NT2/D1 (cell line): ENCODE measurements at regions not wholly inside any gene's neighbourhood (a gene's known extent, or its start where the extent isn't known, plus 50 kb on each side); places are given as distances from the start of the nearest gene placed in this dataset.
A peak's percentile ranks its signal among the peaks of the same experiment; 100 is the strongest.

Source experiments
- DNase-seq: peaks from one replicate; pipeline ENCODE4 v3.0.0-alpha.2; 2011; ENCODE audit warnings: low read depth, low spot score
- H3K27me3 ChIP-seq: 2 replicates; pipeline ENCODE4 v1.6.0; 2011; ENCODE audit warnings: mild to moderate bottlenecking; ENCODE audit not compliant: insufficient read length, insufficient read depth
- H3K36me3 ChIP-seq: 2 replicates; pipeline ENCODE4 v1.6.1; 2011; ENCODE audit warnings: mild to moderate bottlenecking, low read length, mixed read lengths; ENCODE audit not compliant: insufficient read depth, insufficient read length
- H3K4me1 ChIP-seq: 2 replicates; pipeline ENCODE4 v1.5.1; 2011; ENCODE audit not compliant: insufficient read depth, insufficient read length
- H3K4me3 ChIP-seq: 2 replicates; pipeline ENCODE4 v1.5.1; 2011; ENCODE audit warnings: low read depth; ENCODE audit not compliant: insufficient read length
- H3K9ac ChIP-seq: 2 replicates; pipeline ENCODE4 v1.6.0; 2011; ENCODE audit warnings: low read depth; ENCODE audit not compliant: insufficient read length
- H3K9me3 ChIP-seq: 2 replicates; pipeline ENCODE4 v1.5.1; 2011; ENCODE audit warnings: mild to moderate bottlenecking, low read length; ENCODE audit not compliant: insufficient read depth
- SUZ12 ChIP-seq: IDR thresholded peaks from 2 replicates; pipeline ENCODE4 v1.6.1; 2011; ENCODE audit not compliant: insufficient read length, insufficient read depth; ENCODE audit errors: extremely low read depth
- YY1 ChIP-seq: IDR thresholded peaks from 2 replicates; pipeline ENCODE4 v1.6.1; 2011; ENCODE audit not compliant: insufficient read length, insufficient read depth
- ZNF274 ChIP-seq: IDR thresholded peaks from 2 replicates; pipeline ENCODE4 v1.6.1; 2011; ENCODE audit warnings: mild to moderate bottlenecking, low read depth, low read length

- Histone ChIP-seq H3K36me3 (no peaks in the 10 kb centered on the region), H3K27me3 (no peaks in the 10 kb centered on the region), H3K4me3 (no peak overlapping the region), H3K4me1 (peaks cover 6% of the 10 kb centered on the region), H3K9me3 (peaks cover 6% of the 10 kb centered on the region; the same call in 1 of the 2 replicates), H3K9ac (no peak overlapping the region)
- TF ChIP-seq ZNF274 (no peak), YY1 (no peak), SUZ12 (no peak)
- DNase-seq = no peak
Observed at GRCh38 chr12:124236625-124237031, 58.3 kb upstream of the RFLNA start.

DNA sequence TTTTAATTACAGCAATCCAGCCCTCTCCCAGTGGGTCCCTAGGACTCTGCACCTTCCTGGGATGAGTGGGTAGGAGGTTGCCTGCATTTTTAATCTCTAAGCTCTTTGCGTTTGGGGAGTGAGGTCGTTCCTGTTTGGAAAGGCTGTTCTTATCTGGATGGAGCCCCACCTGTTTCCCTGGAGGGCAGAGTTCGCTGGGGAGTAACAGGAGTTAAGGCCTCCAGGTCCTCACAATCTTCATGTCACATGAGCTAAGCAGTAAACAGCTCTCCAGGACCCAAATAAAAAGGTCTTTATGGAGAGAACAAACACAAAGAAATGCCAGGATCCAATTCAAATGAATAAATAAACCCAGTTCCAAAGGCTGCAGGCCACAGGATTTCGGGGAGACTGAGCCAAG, 56.0 kb upstream of the RFLNA start:
- no peak for DNase-seq
- Histone ChIP-seq H3K36me3 (no peaks in the 10 kb centered on the region), H3K9ac (no peak overlapping the region), H3K4me3 (no peak overlapping the region), H3K4me1 (no peaks in the 10 kb centered on the region), H3K9me3 (peaks cover 6% of the 10 kb centered on the region; the same call in 1 of the 2 replicates), H3K27me3 (no peaks in the 10 kb centered on the region)
- TF ChIP-seq YY1 (no peak), ZNF274 (no peak), SUZ12 (no peak)

DNA sequence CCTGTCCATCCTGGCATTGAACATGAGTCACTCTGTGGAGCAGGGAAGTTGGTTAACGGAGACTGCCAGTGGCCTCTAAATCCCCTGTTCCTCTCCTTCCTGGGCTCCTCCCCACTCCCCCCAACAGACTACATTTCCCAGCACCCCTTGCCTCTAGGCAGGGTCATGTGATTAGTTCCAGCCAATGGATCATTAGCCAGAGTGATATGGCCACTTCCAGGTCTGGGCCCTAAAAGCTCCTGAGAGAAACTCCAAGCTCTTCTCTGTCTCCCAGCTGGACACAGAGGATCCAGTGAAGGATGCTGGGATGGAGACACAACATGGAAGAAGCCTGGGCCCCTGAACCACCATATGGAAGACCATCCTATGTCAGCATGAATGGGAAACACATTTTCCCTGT, 54.4 kb upstream of the RFLNA start:
- peaks cover 6% of the 10 kb centered on the region; the same call in 1 of the 2 replicates for H3K9me3 ChIP-seq
- no peaks in the 10 kb centered on the region for H3K27me3 ChIP-seq
- H3K4me1 ChIP-seq = no peaks in the 10 kb centered on the region
- no peaks in the 10 kb centered on the region for H3K36me3 ChIP-seq
- H3K9ac ChIP-seq = no peak overlapping the region
- no peak for TF ChIP-seq ZNF274
- TF ChIP-seq YY1 = no peak
- TF ChIP-seq SUZ12 = no peak
- H3K4me3 ChIP-seq = no peak overlapping the region
- DNase-seq = peak; percentile 36

GRCh38 chr12:124241776-124242528, 52.9 kb upstream of the RFLNA start:
- H3K27me3 ChIP-seq = no peaks in the 10 kb centered on the region
- no peak for DNase-seq
- no peak for TF ChIP-seq ZNF274
- no peak for TF ChIP-seq SUZ12
- peaks cover 6% of the 10 kb centered on the region; the same call in 1 of the 2 replicates for H3K9me3 ChIP-seq
- H3K9ac ChIP-seq = no peak overlapping the region
- no peak overlapping the region for H3K4me3 ChIP-seq
- H3K36me3 ChIP-seq = no peaks in the 10 kb centered on the region
- no peaks in the 10 kb centered on the region for H3K4me1 ChIP-seq

DNA sequence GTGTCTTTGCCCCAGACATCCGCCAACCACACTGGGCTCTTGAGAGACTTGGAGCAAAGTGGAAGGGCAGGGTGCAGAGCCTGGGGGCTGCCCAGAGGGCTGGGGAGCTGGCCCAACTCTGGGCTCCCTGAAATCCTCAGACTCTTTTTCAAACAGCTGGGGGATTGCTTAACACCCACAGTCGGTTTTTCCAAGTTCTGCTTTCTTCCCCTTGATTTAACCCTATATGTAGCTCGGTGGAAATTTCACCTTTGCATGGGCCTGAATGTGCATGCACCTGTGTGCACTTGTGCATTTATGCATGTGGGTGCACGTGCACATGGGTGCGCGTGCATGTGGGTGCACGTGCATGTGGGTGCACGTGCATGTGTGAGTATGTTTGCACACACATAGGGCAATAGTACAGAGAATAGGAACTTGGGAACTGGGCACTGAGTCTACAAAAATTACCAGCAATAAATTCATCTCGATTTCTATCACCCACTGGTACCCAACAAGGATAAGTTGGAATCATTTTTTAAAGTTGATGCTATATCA, 52.3 kb upstream of the RFLNA start:
- H3K4me1 ChIP-seq = no peaks in the 10 kb centered on the region
- no peaks in the 10 kb centered on the region for H3K36me3 ChIP-seq
- peaks cover 6% of the 10 kb centered on the region; the same call in 1 of the 2 replicates for H3K9me3 ChIP-seq
- no peak overlapping the region for H3K9ac ChIP-seq
- no peak overlapping the region for H3K4me3 ChIP-seq
- DNase-seq = no peak
- TF ChIP-seq ZNF274 (no peak), SUZ12 (no peak), YY1 (no peak)
- H3K27me3 ChIP-seq = no peaks in the 10 kb centered on the region

- TF ChIP-seq SUZ12 = no peak
- TF ChIP-seq ZNF274 = no peak
- TF ChIP-seq YY1 = no peak
- DNase-seq = no peak
- Histone ChIP-seq H3K27me3 (no peaks in the 10 kb centered on the region), H3K9ac (no peak overlapping the region), H3K4me1 (no peaks in the 10 kb centered on the region), H3K4me3 (no peak overlapping the region), H3K36me3 (no peaks in the 10 kb centered on the region), H3K9me3 (peaks cover 6% of the 10 kb centered on the region; the same call in 1 of the 2 replicates)
Observed at GRCh38 chr12:124243936-124244335, 51.0 kb upstream of the RFLNA start.
